GM18520 (cell line): ENCODE measurements at regions not wholly inside any gene's neighbourhood (a gene's known extent, or its start where the extent isn't known, plus 50 kb on each side); places are given as distances from the start of the nearest gene placed in this dataset.

ENCODE experiments used
- ATAC-seq: cut with Tn5 transposase; IDR thresholded peaks from one replicate; pipeline ENCODE4 v1.9.1; 2021; ENCODE audit not compliant: unreplicated experiment

- ATAC-seq, result no peak
Measured at GRCh38 chr3:102078854-102079808, 229.8 kb downstream of the NFKBIZ start.

- ATAC-seq, result no peak
Measured at GRCh38 chr3:102079809-102080197, 230.5 kb downstream of the NFKBIZ start.

DNA sequence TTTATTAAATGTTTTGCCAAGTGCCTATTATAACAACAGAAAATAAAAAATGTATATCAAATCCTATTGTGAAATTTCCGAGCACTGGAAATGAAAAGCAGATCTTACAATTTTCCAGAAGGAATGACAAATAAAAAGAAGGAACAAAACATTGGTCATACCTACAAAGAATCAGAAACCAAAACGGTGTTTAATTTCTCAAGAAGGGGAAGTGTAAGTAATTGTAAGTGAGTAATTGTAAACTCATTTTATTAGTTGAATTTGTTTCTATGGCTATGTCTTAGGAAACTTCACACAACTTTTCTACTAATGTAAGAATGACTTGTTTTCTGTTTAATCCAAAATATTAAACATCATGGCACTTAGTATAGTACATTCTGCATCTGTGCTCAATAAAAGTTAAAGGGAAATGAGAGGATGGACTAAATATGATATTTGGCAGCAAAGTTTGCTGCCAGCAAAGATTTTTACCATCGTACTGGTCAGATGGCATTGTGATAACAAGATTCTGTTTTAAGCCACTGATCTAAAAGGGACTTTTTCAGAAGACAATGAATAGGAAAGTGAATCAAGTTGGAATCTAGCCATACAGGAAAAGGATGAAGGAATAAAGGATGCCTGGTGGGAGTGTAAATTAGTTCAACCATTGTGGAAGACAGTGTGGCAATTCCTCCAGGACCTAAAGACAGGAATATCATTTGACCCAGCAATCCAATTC, 232.4 kb downstream of the NFKBIZ start:
- ATAC-seq, result no peak

DNA sequence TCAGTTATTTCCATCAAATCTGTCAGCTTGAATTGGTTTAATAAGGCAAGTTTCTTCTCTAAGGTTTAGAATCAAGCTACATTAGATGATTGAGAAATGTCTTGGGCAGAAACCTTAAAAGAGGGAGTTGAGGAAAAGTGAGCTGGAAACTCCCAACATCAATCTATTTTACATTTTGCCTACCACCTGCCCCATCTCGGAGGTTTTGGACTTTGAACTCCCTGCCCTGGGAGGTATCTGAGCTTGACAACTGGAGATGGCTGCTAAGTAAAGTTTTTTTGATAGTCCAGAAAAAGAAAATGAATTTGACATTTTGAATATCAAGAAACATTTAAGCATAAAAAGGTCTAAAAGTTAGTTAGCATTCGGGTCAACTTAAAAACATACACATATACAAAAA, 234.2 kb downstream of the NFKBIZ start:
- no peak for ATAC-seq

DNA sequence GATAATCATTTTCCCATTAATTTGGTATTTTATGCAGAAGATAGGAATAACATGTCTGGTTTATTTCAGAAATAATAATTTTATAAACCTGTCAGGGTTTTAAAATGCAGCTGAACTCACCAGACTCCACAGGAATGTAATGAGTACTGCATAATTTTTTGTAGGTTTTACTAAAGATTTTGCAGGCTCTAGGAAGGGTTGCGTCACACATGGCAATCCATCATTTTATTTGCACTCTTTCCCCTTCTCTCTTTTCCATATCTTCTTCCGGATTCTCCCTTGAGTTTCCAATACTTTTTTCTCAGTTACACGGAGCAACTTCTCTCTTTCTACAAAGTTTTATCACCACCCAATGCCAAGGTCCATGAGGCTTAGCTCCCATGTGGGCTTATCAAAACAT, 234.7 kb downstream of the NFKBIZ start:
- ATAC-seq, result no peak

- ATAC-seq, result no peak
Measured at GRCh38 chr3:102084704-102085103, 235.4 kb downstream of the NFKBIZ start.

- ATAC-seq, result no peak
Measured at GRCh38 chr3:102085431-102086176, 236.3 kb downstream of the NFKBIZ start.

GRCh38 chr3:102087236-102087635, 237.9 kb downstream of the NFKBIZ start:
- ATAC-seq, result no peak

DNA sequence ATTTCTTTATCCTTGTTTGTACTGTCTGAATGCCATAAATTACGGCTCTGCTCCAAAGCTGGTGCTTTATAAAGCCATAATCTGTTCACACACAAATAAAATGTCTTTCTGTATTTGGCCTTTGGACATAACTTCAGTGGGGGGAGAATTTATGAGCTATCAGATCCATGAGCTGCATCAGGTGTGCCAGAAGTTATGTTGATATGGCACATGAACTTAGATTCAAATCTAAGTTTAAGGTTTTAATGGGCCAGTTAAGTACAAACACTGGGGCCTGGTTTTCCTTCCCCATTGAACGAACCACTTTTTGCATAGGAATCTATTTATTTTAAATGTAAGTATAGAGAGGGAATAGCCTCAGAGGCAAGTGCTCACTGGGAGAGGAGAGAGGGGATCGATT, 239.9 kb downstream of the NFKBIZ start:
- no peak for ATAC-seq

DNA sequence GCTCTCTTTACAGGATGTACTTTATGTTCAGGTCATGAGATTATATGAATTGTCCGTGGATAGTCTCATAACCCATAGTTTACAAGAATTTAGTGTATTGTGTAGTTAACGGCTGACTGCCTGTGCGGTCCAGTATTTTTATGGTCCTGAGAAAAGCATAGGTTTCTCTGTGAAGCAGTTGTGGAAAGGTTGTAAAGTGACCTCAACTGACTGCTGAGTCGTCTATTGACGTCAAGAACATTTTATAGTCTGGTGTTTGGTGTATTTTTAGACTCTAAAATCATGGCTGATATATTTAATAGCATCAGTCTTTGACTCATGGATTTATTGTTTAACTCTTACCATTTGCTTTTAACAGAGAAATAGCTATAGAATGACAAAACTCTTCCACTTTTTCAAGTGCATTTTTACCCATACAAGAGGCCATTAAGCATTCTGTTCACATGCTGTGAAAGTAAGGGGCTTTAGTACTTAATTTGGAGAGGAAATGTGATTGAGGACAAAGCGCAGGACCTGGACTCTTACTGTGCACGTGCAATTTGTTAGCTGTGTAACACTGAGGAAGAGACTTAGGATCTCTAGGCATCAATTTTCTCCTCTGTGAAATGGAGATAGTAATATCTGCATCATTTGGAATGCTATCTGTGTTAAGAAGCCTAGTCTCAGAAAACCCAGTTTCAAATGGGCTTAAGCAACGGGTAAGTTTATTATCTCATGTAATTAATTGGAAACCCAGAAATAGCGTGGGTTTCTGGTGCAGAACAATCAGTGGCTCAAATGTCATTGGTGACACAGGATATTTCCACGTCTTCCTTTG, 240.8 kb downstream of the NFKBIZ start:
- ATAC-seq, result no peak

- no peak for ATAC-seq
Measured at GRCh38 chr3:102090721-102091045, 241.4 kb downstream of the NFKBIZ start.

- no peak for ATAC-seq
Measured at GRCh38 chr3:102091358-102091757, 242.0 kb downstream of the NFKBIZ start.

DNA sequence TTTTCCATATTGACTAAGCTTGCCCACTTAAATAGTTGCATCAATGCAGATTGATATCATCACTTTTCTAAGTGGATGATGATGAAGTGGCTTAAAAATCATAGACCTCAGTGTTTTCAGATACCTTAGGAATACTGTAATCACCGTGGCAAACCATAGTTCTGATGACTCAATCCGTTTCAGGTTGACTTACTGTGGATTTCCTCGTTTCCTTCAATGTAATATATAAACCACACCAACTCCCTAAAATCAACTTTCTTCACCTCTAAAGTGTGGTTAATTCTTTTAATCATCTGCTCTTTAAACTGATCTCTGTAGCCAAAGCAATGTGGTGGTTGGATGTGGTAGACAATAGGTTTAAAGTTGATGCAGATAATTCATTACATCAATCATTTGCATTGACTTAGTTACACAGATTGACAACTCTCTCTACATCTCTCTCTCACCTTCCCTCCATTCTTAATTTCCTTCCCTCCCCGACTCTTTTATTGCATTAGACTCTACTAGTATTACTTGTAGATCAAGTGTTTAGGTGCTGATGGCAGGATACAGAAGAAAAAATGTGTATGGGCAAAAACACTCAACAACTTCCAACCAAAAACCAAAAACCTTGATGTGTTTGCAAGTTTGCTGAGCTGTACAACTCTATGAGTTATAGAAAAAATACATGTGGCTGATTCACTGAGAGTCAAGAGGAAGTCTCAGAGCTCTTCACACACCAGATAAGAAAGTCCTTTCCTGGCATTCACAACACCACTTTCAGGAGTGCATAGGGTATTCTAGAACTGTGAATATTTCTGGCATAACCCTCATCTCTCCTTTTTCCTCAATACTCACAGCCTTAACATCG, 243.5 kb downstream of the NFKBIZ start:
- no peak for ATAC-seq

DNA sequence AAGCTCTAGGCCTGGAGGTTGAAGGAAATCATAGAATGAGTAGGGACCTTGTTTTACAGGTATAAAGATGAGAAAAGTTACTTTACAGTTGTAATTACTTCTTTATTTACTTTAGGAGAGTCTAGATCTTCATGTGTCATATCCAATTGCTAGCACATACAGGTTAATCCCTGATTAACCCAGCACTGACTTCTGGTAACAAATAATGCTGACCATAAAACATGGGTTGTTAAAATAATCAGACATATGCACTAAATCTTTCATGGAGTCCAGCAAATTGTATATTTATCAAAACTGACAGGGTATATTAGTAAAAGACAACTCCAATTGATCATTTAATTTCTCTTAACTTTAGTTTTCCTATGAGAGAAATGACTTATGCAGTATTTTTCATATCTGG, 245.2 kb downstream of the NFKBIZ start:
- ATAC-seq, result no peak

DNA sequence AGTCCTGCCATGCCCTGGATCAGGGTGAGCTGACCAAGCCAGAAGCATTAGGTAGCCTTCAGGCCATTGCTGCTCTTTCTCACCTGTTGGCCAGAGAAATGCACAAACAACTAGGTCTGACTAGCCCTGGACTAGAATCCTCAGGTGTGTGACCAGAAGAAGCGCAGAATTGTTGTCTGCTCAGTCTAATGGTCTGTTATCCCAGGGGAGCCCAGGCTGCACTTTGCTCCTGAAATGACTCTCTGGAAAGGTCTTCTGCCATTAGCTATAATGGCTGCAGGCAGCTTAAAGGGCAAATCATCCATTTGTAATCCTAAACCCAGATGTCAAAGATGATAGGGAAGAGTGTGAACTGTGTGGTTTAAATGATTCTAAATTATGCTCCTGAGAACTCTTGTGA, 246.1 kb downstream of the NFKBIZ start:
- ATAC-seq, result no peak

GRCh38 chr3:102096066-102096465, 246.8 kb downstream of the NFKBIZ start:
- no peak for ATAC-seq

GRCh38 chr3:102098130-102098885, 249.0 kb downstream of the NFKBIZ start:
- ATAC-seq, result no peak

DNA sequence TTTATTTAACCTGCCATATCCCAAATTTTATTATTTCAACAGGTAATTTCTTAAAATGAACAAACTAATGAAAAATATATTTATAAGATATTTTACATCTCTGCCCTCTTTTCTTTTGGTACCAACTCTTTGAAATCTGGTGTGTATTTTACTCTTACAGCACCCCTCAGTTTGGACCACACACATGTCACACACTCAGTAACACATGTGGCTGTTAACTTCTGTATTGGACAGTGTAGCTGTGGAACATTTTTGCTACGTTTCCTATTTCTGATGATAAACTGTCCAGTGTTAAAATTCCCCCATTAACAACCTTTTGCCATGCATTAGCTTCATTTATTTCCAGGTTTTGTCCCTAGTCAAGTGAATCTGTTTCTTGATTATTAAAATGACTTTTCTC, 250.6 kb downstream of the NFKBIZ start:
- no peak for ATAC-seq

GRCh38 chr3:102102394-102102793, 253.1 kb downstream of the NFKBIZ start:
- ATAC-seq, result no peak
